Transverse colon (tissue), 4 donors: ENCODE measurements at regions not wholly inside any gene's neighbourhood (a gene's known extent, or its start where the extent isn't known, plus 50 kb on each side); places are given as distances from the start of the nearest gene placed in this dataset.

Source experiments
- DNase-seq: peaks from one replicate; pipeline ENCODE4 v3.0.0-alpha.2; 2019
- H3K27ac ChIP-seq, 4 donors: fragments of 200-600 bp; sonication (generic); 2 replicates each; pipeline ENCODE4 v1.5.1; 2016 to 2018; ENCODE audit warnings: inconsistent platforms in 4 of 4
- H3K27me3 ChIP-seq: fragments of 200-600 bp; sonication (generic); 2 replicates; pipeline ENCODE4 v1.5.1; 2017; ENCODE audit warnings: inconsistent platforms
- H3K36me3 ChIP-seq, 4 donors: fragments of 200-600 bp; sonication (generic); 2 replicates each; pipeline ENCODE4 v1.5.1; 2017 to 2019; ENCODE audit warnings: inconsistent platforms in 4 of 4
- H3K4me1 ChIP-seq, 4 donors: fragments of 200-600 bp; sonication (generic); 2 replicates each; pipeline ENCODE4 v1.5.1; 2017 to 2020; ENCODE audit warnings: inconsistent platforms in 4 of 4
- H3K4me3 ChIP-seq, 4 donors: fragments of 200-600 bp; sonication (generic); 1 replicate in 1 of 4; 2 replicates in 3 of 4; pipeline versions ENCODE4 v1.5.1 to v1.6.1; 2017 to 2019; ENCODE audit warnings: inconsistent platforms in 4 of 4
- H3K9me3 ChIP-seq, 2 donors: fragments of 200-600 bp; sonication (generic); 2 replicates each; pipeline ENCODE4 v1.5.1; 2017 to 2019; ENCODE audit warnings: inconsistent platforms in 2 of 2
- EP300 ChIP-seq: sonication (generic); formaldehyde crosslinking; IDR thresholded peaks from one replicate; pipeline ENCODE4 v1.6.1; 2017; ENCODE audit warnings: antibody characterized with exemption, low read depth
- POLR2A ChIP-seq: fragments of 450-650 bp; IDR thresholded peaks from one replicate; pipeline ENCODE4 v1.6.1; 2016; ENCODE audit warnings: antibody characterized with exemption, mild to moderate bottlenecking, moderate library complexity
- POLR2AphosphoS5 ChIP-seq, 3 donors: sonication (generic); formaldehyde crosslinking; IDR thresholded peaks; one replicate each; pipeline ENCODE4 v1.6.1; 2016; ENCODE audit warnings: antibody characterized with exemption in 3 of 3
- WGBS, 2 donors: methylation state at CpG; one replicate each; pipeline ENCODE4 v1.1.5; 2018; ENCODE audit warnings: low coverage in 1 of 2; 5-methylcytosine and 5-hydroxymethylcytosine counted together
- in situ Hi-C, 4 donors: fragments of 200-750 bp; cut with MboI; loops; one replicate each; pipeline versions ENCODE4 v1.15.0 to v1.15.1; 2017; ENCODE audit warnings: low sequenced_read_pairs in 3 of 4, low pct_ligation_motif_present in 1 of 4, low pct_unique_long_range_greater_than_20kb in 1 of 4
- intact Hi-C: fragments of 100-400 bp; cut with DNase I; formaldehyde crosslinking; loops from one replicate; pipeline ENCODE4 v1.15.1; 2023; ENCODE audit warnings: low total_unique reads
- TF ChIP-seq, protein P1 (sequence below), 5 experiments: fragments of 200-600 bp in 3 of 5; fragments of 450-650 bp in 2 of 5; sonication (generic) in 3 of 5; IDR thresholded peaks; 1 replicate in 2 of 5; 2 replicates in 3 of 5; pipeline ENCODE4 v1.5.1; 2016 to 2017; ENCODE audit warnings: antibody characterized with exemption in 5 of 5, inconsistent platforms in 3 of 5, mild to moderate bottlenecking in 2 of 5, moderate library complexity in 1 of 5

DNA sequence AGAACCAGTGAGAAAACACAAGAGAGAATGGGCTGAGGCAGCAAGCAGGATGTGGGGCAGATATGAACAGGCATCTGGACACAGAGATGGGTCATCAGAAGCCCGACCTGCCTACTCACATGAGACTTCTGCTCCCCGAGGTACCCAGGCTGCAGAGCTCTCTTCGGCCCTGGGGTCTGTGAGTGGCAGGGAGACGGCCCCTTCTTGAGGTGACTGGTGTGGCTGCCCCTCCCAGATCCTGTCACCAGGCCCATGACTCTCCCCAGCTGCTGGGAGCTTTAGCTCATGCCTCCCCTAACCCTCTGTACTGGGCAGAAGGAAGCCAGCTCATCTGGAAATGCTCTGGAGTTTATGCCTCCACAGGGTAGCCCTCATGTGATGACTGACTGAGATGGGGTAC is 157.6 kb upstream of the PCBD1 start:
- H3K27me3 ChIP-seq: no peaks in the 10 kb centered on the region

DNA sequence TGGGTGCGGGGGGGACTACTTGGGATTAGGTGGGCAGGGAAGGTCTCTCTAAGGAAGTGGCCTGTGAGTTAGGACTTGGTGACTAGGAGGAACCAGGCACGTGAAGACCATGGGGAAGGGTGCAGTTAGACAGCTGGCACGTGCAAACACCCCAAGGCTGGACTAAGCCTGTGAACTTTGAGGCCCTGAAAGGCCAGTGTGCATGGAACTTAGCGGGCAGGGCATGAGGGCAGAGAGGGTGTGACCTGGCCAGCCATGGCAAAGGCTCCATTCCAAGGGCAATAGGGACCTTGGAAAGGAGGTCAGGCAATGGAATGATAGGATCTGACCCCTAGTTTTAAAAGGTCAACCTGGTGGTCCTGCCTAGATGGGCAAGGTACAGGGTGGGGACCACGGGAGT is 158.4 kb upstream of the PCBD1 start:
- Histone ChIP-seq H3K4me3 (no peak overlapping the region), H3K36me3 (no peaks in the 10 kb centered on the region), H3K27me3 (no peaks in the 10 kb centered on the region), H3K9me3 (no peaks in the 10 kb centered on the region), H3K4me1 (no peaks in the 10 kb centered on the region), H3K27ac (no peak overlapping the region)
- no peak for TF ChIP-seq EP300
- TF ChIP-seq, protein P1, sequence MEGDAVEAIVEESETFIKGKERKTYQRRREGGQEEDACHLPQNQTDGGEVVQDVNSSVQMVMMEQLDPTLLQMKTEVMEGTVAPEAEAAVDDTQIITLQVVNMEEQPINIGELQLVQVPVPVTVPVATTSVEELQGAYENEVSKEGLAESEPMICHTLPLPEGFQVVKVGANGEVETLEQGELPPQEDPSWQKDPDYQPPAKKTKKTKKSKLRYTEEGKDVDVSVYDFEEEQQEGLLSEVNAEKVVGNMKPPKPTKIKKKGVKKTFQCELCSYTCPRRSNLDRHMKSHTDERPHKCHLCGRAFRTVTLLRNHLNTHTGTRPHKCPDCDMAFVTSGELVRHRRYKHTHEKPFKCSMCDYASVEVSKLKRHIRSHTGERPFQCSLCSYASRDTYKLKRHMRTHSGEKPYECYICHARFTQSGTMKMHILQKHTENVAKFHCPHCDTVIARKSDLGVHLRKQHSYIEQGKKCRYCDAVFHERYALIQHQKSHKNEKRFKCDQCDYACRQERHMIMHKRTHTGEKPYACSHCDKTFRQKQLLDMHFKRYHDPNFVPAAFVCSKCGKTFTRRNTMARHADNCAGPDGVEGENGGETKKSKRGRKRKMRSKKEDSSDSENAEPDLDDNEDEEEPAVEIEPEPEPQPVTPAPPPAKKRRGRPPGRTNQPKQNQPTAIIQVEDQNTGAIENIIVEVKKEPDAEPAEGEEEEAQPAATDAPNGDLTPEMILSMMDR (IDR thresholded peaks at IDR 0.05): no peak
- no peak for TF ChIP-seq POLR2A
- no peak for TF ChIP-seq POLR2AphosphoS5 (IDR thresholded peaks at IDR 0.05)
- WGBS, 2 donors: 72 to 85% methylated on average over 2 to 5 of the region's 5 CpGs
- intact Hi-C loops: no loop called here
- no peak for DNase-seq
- in situ Hi-C loops: no loop called here

More for the DNA sequence above, 157.6 kb upstream of the PCBD1 start:
- H3K4me1 ChIP-seq: no peaks in the 10 kb centered on the region
- in situ Hi-C loops (no loop called here), intact Hi-C loops (loop anchor here (1.0 kb wide), 1 partner anchor 29 kb away; no protein-coding TSS in a partner anchor)
- no peaks in the 10 kb centered on the region for H3K9me3 ChIP-seq
- no peak overlapping the region for H3K4me3 ChIP-seq
- DNase-seq: no peak
- WGBS, 2 donors: 39% methylated on average over 4 of the region's 4 CpGs; no CpG with 5 or more reads in 1 of the 2 donors
- H3K36me3 ChIP-seq: no peaks in the 10 kb centered on the region
- TF ChIP-seq POLR2AphosphoS5 (IDR thresholded peaks at IDR 0.05) (no peak), POLR2A (no peak), EP300 (no peak)
- TF ChIP-seq, protein P1 (IDR thresholded peaks at IDR 0.05): no peak
- H3K27ac ChIP-seq: no peak overlapping the region

DNA sequence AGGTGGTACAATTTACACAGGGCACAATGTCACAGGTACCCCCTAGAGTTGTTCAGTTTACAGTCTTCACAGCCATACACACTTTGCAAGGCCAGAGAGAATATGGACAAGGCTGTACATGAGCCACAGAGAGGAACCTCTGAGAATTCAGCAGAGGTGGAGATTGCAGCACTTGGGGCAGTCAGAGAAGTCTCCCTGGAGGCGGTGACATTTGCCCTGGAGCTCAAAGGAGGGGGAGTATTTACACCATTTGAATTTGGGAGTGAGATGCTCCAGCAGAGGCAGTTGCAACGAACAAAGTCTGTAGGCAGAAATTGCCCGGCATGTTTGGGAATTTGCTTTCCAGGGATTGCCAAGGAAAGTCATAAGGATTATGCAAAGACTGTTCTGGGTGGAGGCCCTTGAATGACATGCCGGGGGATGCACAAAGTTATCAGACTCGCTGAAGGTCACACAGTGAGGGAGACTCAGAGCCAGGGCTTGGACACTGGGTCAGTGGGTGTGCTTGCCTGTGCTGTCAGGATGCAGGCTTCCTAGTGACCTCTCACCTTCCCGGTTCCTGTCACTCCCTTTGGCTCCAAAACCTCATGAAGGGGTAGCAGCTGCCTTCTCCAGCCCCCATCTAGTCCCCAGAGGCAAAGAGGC is 160.7 kb upstream of the PCBD1 start:
- intact Hi-C loops: no loop called here
- 78 to 90% methylated on average over 3 to 6 of the region's 6 CpGs for WGBS, 2 donors
- no peaks in the 10 kb centered on the region for H3K4me1 ChIP-seq
- no peak overlapping the region for H3K27ac ChIP-seq
- DNase-seq: no peak
- no peaks in the 10 kb centered on the region for H3K36me3 ChIP-seq
- TF ChIP-seq POLR2A (no peak), POLR2AphosphoS5 (IDR thresholded peaks at IDR 0.05) (no peak), EP300 (no peak)
- TF ChIP-seq, protein P1 (IDR thresholded peaks at IDR 0.05): no peak
- H3K9me3 ChIP-seq: no peaks in the 10 kb centered on the region
- no peaks in the 10 kb centered on the region for H3K27me3 ChIP-seq
- in situ Hi-C loops: no loop called here
- no peak overlapping the region for H3K4me3 ChIP-seq

- Histone ChIP-seq H3K9me3 (no peaks in the 10 kb centered on the region), H3K27me3 (no peaks in the 10 kb centered on the region), H3K36me3 (no peaks in the 10 kb centered on the region), H3K4me3 (no peak overlapping the region), H3K4me1 (no peaks in the 10 kb centered on the region), H3K27ac (no peak overlapping the region)
- DNase-seq: no peak
- intact Hi-C loops (no loop called here), in situ Hi-C loops (no loop called here)
- WGBS, 2 donors: 78 to 80% methylated on average over 6 of the region's 6 CpGs
- TF ChIP-seq, protein P1 (IDR thresholded peaks at IDR 0.05): no peak
- no peak for TF ChIP-seq POLR2AphosphoS5 (IDR thresholded peaks at IDR 0.05)
Measured at GRCh38 chr10:71049994-71050393, 161.6 kb upstream of the PCBD1 start.
